GM23338 (cell line): ENCODE measurements at regions not wholly inside any gene's neighbourhood (a gene's known extent, or its start where the extent isn't known, plus 50 kb on each side); places are given as distances from the start of the nearest gene placed in this dataset.

ENCODE experiments used
- ATAC-seq: fragments of 200-7000 bp; cut with Tn5 transposase; 3 replicates; pipeline ENCODE4 v1.9.1; 2020
- DNase-seq: peaks from one replicate; pipeline ENCODE4 v3.0.0-alpha.2; 2015; ENCODE audit warnings: low spot score
- H2AFZ ChIP-seq: fragments of 200-600 bp; sonication (generic); 2 replicates; pipeline ENCODE4 v1.8.0; 2016; ENCODE audit warnings: antibody characterized with exemption, mild to moderate bottlenecking, moderate library complexity
- H3F3A ChIP-seq: fragments of 200-600 bp; sonication (generic); replicated peaks from 2 replicates; pipeline ENCODE4 v1.8.0; 2017; ENCODE audit warnings: antibody characterized with exemption, mixed run types, low read depth
- H3K27ac ChIP-seq: fragments of 200-600 bp; sonication (generic); 2 replicates; pipeline ENCODE4 v1.6.1; 2016; ENCODE audit warnings: low read depth
- H3K27me3 ChIP-seq: fragments of 200-600 bp; sonication (generic); 2 replicates; pipeline ENCODE4 v1.8.0; 2016; ENCODE audit warnings: mild to moderate bottlenecking, mixed run types, moderate library complexity; ENCODE audit not compliant: insufficient read depth
- H3K36me3 ChIP-seq: fragments of 200-600 bp; sonication (generic); 2 replicates; pipeline ENCODE4 v1.8.0; 2016; ENCODE audit warnings: mild to moderate bottlenecking; ENCODE audit not compliant: insufficient read depth
- H3K4me1 ChIP-seq: fragments of 200-600 bp; sonication (generic); 2 replicates; pipeline ENCODE4 v1.8.0; 2016; ENCODE audit warnings: mild to moderate bottlenecking, moderate library complexity; ENCODE audit not compliant: insufficient read depth
- H3K4me2 ChIP-seq: fragments of 200-600 bp; sonication (generic); 2 replicates; pipeline ENCODE4 v1.7.1; 2017; ENCODE audit warnings: mixed run types
- H3K4me3 ChIP-seq: fragments of 200-600 bp; sonication (generic); 2 replicates; pipeline ENCODE4 v1.6.1; 2016; ENCODE audit warnings: mixed run types
- H3K79me2 ChIP-seq: fragments of 200-600 bp; sonication (generic); replicated peaks from 2 replicates; pipeline ENCODE4 v1.8.0; 2017; ENCODE audit warnings: mild to moderate bottlenecking; ENCODE audit not compliant: insufficient read depth
- H3K9me2 ChIP-seq: fragments of 200-600 bp; sonication (generic); 2 replicates; pipeline ENCODE4 v1.8.0; 2017; ENCODE audit not compliant: insufficient read depth
- H4K20me1 ChIP-seq: fragments of 200-600 bp; sonication (generic); replicated peaks from 2 replicates; pipeline ENCODE4 v1.8.0; 2017; ENCODE audit warnings: mild to moderate bottlenecking; ENCODE audit not compliant: insufficient read depth
- H3K27ac Mint-ChIP-seq: 2 replicates; pipeline ENCODE4 v1.8.0; 2020; ENCODE audit warnings: inconsistent platforms, mild to moderate bottlenecking, moderate library complexity, mixed read lengths
- H3K27me3 Mint-ChIP-seq: 3 replicates; pipeline ENCODE4 v1.8.0; 2022; ENCODE audit warnings: low read depth, mild to moderate bottlenecking, moderate library complexity, mixed read lengths, inconsistent platforms; ENCODE audit not compliant: insufficient read depth, poor library complexity
- H3K36me3 Mint-ChIP-seq: 3 replicates; pipeline ENCODE4 v1.8.0; 2021; ENCODE audit warnings: low read depth, mild to moderate bottlenecking, inconsistent platforms, moderate library complexity, mixed read lengths
- H3K4me1 Mint-ChIP-seq: 3 replicates; pipeline ENCODE4 v1.8.0; 2020; ENCODE audit warnings: mild to moderate bottlenecking, inconsistent platforms, mixed read lengths
- H3K4me3 Mint-ChIP-seq: 3 replicates; pipeline ENCODE4 v1.8.0; 2021; ENCODE audit warnings: moderate library complexity, mild to moderate bottlenecking, inconsistent platforms, mixed read lengths
- H3K9me3 Mint-ChIP-seq: 3 replicates; pipeline ENCODE4 v1.8.0; 2020; ENCODE audit warnings: moderate library complexity, mild to moderate bottlenecking, inconsistent platforms, mixed read lengths
- EZH2 ChIP-seq: fragments of 200-600 bp; sonication (generic); IDR thresholded peaks from one replicate; pipeline ENCODE4 v1.8.0; 2017; ENCODE audit warnings: antibody characterized with exemption, mild to moderate bottlenecking, low read depth; ENCODE audit not compliant: unreplicated experiment
- EZH2phosphoT487 ChIP-seq: fragments of 200-600 bp; sonication (generic); IDR thresholded peaks from one replicate; pipeline ENCODE4 v1.8.1; 2018; ENCODE audit warnings: antibody characterized with exemption; ENCODE audit not compliant: unreplicated experiment
- JUNB ChIP-seq: IDR thresholded peaks from one replicate; pipeline ENCODE4 v1.6.1; 2016; ENCODE audit warnings: antibody characterized with exemption; ENCODE audit not compliant: unreplicated experiment
- POLR2AphosphoS5 ChIP-seq: IDR thresholded peaks from 2 replicates; pipeline ENCODE4 v1.6.1; 2016; ENCODE audit warnings: antibody characterized with exemption, low read depth
- STAT1 ChIP-seq: IDR thresholded peaks from one replicate; pipeline ENCODE4 v1.6.1; 2016; ENCODE audit warnings: antibody characterized with exemption; ENCODE audit not compliant: unreplicated experiment
- ZNF114 ChIP-seq: fragments of 250-450 bp; sonication (Bioruptor Pico); IDR thresholded peaks from 2 replicates; pipeline ENCODE4 v1.5.0; 2020; ENCODE audit warnings: mild to moderate bottlenecking, moderate library complexity
- ZNF331 ChIP-seq: fragments of 250-450 bp; sonication (Bioruptor Pico); IDR thresholded peaks from 2 replicates; pipeline ENCODE4 v1.5.0; 2020; ENCODE audit warnings: low read depth, mild to moderate bottlenecking, moderate library complexity
- TF ChIP-seq, protein P1 (sequence below): IDR thresholded peaks from one replicate; pipeline ENCODE4 v1.6.1; 2018; ENCODE audit warnings: antibody characterized with exemption; ENCODE audit not compliant: unreplicated experiment
- TF ChIP-seq, protein P2 (sequence below), 2 experiments: fragments of 200-600 bp in 1 of 2; sonication (generic) in 1 of 2; conservative IDR thresholded peaks; 2 replicates each; pipeline versions ENCODE4 v1.5.1 to v1.6.1; 2016 to 2017; ENCODE audit warnings: antibody characterized with exemption in 2 of 2, low read depth in 2 of 2, mild to moderate bottlenecking in 2 of 2, moderate library complexity in 1 of 2
- TF ChIP-seq, protein P3 (sequence below): IDR thresholded peaks from 2 replicates; pipeline ENCODE4 v1.6.1; 2016; ENCODE audit warnings: antibody characterized with exemption
- TF ChIP-seq, protein P4 (sequence below): fragments of 250-450 bp; sonication (Bioruptor Pico); IDR thresholded peaks from 2 replicates; pipeline ENCODE4 v1.5.0; 2020; ENCODE audit warnings: mild to moderate bottlenecking, moderate library complexity

DNA sequence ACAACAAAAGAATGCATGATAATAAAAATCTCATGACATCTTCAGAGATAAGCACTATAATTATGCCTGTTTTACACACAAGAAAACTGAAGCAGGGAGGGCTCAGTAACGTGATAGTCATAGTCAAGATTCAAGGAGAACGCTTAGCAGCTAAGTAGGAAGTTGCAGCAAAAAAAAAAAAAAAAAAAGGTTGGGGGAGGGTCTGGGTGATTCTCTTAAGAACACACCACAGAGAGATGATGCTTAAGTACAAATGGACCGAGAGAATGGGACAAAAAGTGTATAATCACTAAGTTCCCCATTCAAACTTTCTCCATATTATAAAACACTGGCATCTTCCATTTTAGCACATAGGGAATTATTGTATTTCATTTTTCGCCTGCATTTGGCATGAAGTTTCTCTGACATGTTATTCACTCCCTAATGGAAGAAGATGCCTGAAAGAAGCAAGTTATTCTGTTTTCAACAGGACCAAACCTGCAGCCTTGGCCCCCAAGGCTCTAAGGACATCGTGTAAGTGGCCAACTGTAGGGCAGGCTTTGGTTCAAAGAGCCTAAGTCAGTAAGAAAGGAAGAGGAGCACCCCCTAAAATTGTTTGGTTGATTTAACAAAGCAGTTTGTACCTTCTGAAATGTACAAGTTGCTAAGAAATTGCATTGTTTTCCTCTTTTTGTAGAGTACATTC, 142.9 kb upstream of the TMPO start:
- H3K4me3 Mint-ChIP-seq, result no peak overlapping the region
- H3F3A ChIP-seq, result no peaks in the 10 kb centered on the region

More for the DNA sequence above, 142.9 kb upstream of the TMPO start:
- DNase-seq (peak; percentile 16), ATAC-seq (peak; percentile 53)
- no peak overlapping the region for H3K27ac ChIP-seq
- peaks cover 10% of the 10 kb centered on the region for H3K4me1 ChIP-seq
- TF ChIP-seq, protein P1, sequence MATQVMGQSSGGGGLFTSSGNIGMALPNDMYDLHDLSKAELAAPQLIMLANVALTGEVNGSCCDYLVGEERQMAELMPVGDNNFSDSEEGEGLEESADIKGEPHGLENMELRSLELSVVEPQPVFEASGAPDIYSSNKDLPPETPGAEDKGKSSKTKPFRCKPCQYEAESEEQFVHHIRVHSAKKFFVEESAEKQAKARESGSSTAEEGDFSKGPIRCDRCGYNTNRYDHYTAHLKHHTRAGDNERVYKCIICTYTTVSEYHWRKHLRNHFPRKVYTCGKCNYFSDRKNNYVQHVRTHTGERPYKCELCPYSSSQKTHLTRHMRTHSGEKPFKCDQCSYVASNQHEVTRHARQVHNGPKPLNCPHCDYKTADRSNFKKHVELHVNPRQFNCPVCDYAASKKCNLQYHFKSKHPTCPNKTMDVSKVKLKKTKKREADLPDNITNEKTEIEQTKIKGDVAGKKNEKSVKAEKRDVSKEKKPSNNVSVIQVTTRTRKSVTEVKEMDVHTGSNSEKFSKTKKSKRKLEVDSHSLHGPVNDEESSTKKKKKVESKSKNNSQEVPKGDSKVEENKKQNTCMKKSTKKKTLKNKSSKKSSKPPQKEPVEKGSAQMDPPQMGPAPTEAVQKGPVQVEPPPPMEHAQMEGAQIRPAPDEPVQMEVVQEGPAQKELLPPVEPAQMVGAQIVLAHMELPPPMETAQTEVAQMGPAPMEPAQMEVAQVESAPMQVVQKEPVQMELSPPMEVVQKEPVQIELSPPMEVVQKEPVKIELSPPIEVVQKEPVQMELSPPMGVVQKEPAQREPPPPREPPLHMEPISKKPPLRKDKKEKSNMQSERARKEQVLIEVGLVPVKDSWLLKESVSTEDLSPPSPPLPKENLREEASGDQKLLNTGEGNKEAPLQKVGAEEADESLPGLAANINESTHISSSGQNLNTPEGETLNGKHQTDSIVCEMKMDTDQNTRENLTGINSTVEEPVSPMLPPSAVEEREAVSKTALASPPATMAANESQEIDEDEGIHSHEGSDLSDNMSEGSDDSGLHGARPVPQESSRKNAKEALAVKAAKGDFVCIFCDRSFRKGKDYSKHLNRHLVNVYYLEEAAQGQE, result no peak
- TF ChIP-seq EZH2phosphoT487 (no peak), STAT1 (no peak), POLR2AphosphoS5 (no peak), ZNF331 (CRISPR knock-in tag) (no peak), JUNB (no peak), EZH2 (no peak), ZNF114 (CRISPR knock-in tag) (no peak)
- TF ChIP-seq, protein P2, sequence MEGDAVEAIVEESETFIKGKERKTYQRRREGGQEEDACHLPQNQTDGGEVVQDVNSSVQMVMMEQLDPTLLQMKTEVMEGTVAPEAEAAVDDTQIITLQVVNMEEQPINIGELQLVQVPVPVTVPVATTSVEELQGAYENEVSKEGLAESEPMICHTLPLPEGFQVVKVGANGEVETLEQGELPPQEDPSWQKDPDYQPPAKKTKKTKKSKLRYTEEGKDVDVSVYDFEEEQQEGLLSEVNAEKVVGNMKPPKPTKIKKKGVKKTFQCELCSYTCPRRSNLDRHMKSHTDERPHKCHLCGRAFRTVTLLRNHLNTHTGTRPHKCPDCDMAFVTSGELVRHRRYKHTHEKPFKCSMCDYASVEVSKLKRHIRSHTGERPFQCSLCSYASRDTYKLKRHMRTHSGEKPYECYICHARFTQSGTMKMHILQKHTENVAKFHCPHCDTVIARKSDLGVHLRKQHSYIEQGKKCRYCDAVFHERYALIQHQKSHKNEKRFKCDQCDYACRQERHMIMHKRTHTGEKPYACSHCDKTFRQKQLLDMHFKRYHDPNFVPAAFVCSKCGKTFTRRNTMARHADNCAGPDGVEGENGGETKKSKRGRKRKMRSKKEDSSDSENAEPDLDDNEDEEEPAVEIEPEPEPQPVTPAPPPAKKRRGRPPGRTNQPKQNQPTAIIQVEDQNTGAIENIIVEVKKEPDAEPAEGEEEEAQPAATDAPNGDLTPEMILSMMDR (conservative IDR thresholded peaks at IDR 0.05; ENCODE audit: low read depth in 2 of 2), result no peak
- TF ChIP-seq, protein P3, sequence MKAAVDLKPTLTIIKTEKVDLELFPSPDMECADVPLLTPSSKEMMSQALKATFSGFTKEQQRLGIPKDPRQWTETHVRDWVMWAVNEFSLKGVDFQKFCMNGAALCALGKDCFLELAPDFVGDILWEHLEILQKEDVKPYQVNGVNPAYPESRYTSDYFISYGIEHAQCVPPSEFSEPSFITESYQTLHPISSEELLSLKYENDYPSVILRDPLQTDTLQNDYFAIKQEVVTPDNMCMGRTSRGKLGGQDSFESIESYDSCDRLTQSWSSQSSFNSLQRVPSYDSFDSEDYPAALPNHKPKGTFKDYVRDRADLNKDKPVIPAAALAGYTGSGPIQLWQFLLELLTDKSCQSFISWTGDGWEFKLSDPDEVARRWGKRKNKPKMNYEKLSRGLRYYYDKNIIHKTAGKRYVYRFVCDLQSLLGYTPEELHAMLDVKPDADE, result no peak
- TF ChIP-seq, protein P4, sequence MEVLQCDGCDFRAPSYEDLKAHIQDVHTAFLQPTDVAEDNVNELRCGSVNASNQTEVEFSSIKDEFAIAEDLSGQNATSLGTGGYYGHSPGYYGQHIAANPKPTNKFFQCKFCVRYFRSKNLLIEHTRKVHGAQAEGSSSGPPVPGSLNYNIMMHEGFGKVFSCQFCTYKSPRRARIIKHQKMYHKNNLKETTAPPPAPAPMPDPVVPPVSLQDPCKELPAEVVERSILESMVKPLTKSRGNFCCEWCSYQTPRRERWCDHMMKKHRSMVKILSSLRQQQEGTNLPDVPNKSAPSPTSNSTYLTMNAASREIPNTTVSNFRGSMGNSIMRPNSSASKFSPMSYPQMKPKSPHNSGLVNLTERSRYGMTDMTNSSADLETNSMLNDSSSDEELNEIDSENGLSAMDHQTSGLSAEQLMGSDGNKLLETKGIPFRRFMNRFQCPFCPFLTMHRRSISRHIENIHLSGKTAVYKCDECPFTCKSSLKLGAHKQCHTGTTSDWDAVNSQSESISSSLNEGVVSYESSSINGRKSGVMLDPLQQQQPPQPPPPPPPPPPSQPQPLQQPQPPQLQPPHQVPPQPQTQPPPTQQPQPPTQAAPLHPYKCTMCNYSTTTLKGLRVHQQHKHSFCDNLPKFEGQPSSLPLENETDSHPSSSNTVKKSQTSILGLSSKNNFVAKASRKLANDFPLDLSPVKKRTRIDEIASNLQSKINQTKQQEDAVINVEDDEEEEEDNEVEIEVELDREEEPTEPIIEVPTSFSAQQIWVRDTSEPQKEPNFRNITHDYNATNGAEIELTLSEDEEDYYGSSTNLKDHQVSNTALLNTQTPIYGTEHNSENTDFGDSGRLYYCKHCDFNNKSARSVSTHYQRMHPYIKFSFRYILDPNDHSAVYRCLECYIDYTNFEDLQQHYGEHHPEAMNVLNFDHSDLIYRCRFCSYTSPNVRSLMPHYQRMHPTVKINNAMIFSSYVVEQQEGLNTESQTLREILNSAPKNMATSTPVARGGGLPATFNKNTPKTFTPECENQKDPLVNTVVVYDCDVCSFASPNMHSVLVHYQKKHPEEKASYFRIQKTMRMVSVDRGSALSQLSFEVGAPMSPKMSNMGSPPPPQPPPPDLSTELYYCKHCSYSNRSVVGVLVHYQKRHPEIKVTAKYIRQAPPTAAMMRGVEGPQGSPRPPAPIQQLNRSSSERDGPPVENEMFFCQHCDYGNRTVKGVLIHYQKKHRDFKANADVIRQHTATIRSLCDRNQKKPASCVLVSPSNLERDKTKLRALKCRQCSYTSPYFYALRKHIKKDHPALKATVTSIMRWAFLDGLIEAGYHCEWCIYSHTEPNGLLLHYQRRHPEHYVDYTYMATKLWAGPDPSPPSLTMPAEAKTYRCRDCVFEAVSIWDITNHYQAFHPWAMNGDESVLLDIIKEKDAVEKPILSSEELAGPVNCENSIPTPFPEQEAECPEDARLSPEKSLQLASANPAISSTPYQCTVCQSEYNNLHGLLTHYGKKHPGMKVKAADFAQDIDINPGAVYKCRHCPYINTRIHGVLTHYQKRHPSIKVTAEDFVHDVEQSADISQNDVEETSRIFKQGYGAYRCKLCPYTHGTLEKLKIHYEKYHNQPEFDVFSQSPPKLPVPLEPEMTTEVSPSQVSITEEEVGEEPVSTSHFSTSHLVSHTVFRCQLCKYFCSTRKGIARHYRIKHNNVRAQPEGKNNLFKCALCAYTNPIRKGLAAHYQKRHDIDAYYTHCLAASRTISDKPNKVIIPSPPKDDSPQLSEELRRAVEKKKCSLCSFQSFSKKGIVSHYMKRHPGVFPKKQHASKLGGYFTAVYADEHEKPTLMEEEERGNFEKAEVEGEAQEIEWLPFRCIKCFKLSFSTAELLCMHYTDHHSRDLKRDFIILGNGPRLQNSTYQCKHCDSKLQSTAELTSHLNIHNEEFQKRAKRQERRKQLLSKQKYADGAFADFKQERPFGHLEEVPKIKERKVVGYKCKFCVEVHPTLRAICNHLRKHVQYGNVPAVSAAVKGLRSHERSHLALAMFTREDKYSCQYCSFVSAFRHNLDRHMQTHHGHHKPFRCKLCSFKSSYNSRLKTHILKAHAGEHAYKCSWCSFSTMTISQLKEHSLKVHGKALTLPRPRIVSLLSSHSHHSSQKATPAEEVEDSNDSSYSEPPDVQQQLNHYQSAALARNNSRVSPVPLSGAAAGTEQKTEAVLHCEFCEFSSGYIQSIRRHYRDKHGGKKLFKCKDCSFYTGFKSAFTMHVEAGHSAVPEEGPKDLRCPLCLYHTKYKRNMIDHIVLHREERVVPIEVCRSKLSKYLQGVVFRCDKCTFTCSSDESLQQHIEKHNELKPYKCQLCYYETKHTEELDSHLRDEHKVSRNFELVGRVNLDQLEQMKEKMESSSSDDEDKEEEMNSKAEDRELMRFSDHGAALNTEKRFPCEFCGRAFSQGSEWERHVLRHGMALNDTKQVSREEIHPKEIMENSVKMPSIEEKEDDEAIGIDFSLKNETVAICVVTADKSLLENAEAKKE, result no peak
- H3K79me2 ChIP-seq, result no peaks in the 10 kb centered on the region
- H3K4me2 ChIP-seq, result no peak overlapping the region
- H3K36me3 ChIP-seq, result no peaks in the 10 kb centered on the region
- H4K20me1 ChIP-seq, result no peaks in the 10 kb centered on the region
- no peak overlapping the region for H2AFZ ChIP-seq
- H3K27me3 Mint-ChIP-seq, result no peaks in the 10 kb centered on the region
- H3K9me3 Mint-ChIP-seq, result no peaks in the 10 kb centered on the region
- no peaks in the 10 kb centered on the region for H3K36me3 Mint-ChIP-seq
- H3K4me3 ChIP-seq, result no peak overlapping the region
- no peaks in the 10 kb centered on the region for H3K27me3 ChIP-seq
- H3K4me1 Mint-ChIP-seq, result peaks cover 8% of the 10 kb centered on the region
- H3K27ac Mint-ChIP-seq, result no peak overlapping the region
- H3K9me2 ChIP-seq, result no peaks in the 10 kb centered on the region
